Amygdala (tissue), 56 donors: ENCODE measurements at regions not wholly inside any gene's neighbourhood (a gene's known extent, or its start where the extent isn't known, plus 50 kb on each side); places are given as distances from the start of the nearest gene placed in this dataset.
"Not testable (repeated sequence)": the region's sequence is repeated elsewhere in the genome, so short reads cannot be mapped to it uniquely, and the experiment has no call there.

Experiments
- DNase-seq, 56 donors: peaks; one replicate each; lab custom pipeline; 2025; lab: John Stamatoyannopoulos, UW

DNA sequence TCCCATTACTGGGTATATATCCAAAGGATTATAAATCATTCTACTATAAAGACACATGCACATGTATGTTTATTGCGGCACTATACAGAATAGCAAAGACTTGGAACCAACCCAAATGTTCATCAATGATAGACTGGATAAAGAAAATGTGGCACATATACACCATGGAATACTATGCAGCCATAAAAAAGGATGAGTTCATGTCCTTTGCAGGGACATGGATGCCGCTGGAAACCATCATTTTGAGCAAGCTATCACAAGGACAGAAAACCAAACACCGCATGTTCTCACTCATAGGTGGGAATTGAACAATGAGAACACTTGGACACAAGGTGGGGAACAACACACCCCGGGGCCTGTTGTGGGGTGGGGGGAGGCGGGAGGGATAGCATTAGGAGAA lies 57.0 kb upstream of the NEUROD1 start:
- not testable (repeated sequence) for DNase-seq

DNA sequence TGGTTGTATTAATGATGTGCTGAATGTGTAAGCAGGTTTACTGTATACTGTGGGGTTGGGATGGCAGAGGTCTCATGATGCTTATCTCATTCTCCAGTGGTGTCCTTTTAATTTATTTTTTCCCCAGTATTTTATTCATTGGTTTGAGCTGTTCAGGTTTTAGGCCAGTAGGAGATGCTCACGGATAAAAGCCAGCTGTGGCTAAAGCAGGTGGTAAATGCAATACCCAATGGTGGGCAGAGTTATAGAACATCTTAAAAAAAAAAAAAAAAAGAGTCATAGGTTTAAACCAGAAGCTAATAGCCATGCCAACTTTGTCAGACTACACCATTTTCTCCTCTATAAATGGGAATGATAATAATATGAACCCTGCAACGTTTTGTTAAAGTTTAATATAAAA lies 57.8 kb upstream of the NEUROD1 start:
- DNase-seq: no peak

DNA sequence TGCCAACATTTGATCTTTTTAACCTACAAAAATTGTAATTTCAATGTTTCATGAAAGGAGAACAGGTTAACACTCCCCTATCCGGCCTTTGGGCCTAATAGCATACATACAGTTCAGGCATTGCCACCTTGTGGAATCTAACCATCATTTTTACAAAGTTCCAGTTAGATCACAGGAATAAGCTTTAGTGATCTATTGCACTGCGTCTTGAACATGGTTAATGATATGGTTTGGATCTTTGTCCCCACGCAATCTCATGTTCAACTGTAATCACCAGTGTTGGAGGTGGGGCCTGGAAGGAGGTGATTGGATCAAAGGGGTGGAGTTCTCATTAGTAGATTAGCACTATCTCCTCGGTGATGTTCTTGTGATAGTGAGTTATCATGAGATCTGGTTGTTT lies 58.2 kb upstream of the NEUROD1 start:
- DNase-seq: no peak

DNA sequence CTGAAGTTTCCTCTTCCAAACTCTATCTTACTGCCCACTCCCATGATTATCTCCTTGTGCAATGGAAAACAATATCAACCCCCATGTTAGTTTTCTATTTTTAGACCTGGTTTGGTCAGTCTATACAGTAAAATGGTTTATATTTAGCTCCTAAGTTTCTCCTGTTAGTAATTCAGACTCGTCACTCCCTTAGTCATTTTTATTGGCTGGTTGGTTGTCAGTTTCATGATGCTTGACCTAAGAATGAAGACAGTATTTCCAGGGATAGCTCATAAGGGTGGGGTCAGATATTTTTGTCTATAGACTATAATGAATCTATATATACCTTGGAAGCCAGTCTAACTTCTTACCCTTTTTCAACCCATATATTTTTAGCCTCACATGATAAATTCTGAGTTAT lies 61.4 kb upstream of the NEUROD1 start:
- DNase-seq: no peak

DNA sequence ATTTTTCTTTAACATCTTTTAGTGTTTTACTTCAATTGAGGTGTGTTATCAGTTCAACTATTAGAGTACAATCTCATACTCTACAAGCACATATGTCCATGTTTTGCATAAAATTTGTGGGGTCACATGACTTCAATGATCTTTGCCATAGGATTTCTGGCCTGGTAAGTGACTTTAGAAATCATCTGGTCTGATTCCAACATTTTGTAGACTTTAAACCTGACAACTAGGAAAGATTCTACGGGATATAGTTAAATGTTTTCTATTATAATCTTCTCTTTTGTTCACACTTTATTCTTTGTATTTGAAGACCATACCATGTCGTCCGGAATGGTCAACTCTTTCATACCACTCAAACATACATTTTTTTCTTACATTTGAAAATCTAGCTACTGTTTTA lies 62.0 kb upstream of the NEUROD1 start:
- no peak for DNase-seq

DNA sequence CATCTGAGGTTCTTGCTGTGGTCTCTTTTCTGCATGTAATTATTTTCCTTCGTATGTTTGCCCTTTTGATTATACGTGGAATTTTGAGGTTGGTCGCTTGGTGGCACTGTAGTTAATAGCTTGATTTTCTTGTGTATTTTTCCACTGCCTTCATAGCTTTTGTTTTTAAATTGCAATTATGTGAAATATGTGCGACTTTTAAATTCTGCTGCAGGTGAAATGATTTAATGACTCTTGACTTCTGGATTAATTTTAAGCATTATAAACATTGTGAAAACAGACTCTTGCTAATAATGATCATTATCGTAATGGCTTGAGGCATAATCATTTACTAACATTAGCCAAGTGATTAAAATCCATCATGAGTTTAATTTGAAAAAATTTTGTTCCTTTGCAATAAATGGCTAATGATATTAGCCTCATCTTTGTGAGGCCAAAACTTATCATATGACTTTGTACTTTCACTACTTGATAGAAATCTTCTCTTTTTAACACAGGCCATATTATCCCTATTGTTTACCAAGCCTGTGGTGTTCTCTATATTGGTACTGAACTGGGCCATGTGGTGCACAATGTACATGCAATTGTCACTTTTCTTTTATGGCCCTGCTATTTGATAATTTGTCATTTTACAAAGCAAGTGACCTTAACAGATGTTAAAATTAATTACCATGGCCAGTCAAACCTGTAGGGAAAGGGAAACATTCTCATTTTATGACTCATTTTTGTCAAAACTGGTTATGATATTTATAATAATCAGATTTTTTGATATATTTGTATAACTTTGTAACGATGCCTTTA lies 62.8 kb upstream of the NEUROD1 start:
- DNase-seq: peak in 17 of 56 donors; percentile 0 to 63 (median 3)

DNA sequence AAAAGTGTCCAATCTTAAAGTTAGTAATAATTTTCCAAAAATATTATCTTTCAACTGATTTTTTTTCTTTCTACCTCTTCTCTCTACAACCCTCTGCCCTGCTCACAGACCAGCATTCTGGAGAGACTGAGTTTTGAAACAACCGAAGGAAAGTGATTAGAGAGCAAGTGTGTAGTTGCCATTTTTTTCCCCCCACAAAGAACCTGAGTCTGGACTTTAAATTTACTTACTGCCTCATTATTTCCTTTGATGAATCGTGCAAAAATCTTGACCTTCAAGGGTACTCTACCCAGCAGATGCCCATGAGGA lies 63.4 kb upstream of the NEUROD1 start:
- no peak for DNase-seq

DNA sequence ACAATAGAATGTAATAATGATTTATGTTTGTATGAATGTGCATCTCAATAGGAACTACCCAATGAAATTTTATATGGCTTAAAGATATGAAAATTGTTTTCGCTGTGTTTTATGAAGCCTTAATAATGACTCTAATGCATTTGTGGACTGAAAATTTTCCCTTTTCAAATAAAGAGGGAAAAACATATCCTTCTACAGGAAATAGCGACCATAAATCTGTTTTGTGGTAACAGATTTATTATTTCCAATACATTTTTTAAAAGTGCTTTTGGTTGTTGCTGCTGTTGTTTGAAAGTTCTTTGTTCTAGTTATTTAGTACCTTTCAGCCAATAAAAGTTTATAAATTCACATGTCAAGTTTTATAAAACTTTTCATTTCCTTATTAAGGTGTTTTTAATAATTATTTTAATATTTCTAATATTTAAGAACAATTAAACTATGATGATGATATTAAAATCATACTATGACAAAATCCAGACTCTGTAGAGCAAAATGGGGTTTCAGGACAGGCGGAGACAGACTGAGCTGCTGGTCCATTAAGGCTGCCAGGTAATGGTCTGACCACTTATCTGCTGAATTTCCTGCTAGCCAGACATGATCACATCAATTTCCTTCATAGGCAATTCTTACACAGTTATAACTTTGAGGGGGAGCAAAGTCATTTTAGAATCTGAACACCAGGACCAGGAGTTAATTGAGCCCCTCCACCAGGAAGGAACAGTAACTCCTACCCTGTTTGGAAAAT lies 65.7 kb upstream of the NEUROD1 start:
- no peak for DNase-seq

DNA sequence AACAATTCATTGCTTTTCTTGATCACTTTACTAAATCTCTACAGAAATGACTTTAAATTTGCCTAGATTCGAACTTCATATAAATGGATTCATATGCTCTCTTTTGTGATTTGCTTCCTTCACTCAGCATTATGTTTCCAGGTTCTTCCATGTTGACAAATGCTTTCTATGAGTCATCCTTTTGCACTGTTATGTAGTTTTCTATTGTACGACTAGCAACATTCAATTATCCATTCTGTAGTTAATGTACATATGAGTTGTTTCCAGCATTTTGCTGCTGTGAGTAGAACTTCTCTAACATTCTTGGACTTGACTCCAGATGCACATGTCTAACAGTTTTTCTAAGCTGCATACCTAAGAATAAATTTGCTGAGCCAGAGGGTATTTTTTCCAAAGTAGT lies 66.5 kb upstream of the NEUROD1 start:
- no peak for DNase-seq

DNA sequence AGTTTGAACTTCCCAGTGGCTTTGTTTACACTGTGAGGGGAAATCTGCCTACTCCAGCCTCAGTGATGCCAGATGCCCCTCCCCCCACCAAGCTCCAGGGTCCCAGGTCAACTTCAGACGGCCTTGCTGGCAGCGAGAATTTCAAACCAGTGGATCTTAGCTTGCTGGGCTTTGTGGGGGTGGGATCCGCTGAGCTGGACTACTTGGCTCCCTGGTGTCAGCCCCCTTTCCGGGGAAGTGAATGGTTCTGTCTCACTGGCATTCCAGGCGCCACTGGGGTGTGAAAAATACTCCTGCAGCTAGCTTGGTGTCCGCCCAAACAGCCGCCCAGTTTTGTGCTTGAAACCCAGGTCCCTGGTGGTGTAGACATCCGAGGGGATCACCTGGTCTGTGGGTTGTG lies 70.0 kb upstream of the NEUROD1 start:
- DNase-seq: no peak

DNA sequence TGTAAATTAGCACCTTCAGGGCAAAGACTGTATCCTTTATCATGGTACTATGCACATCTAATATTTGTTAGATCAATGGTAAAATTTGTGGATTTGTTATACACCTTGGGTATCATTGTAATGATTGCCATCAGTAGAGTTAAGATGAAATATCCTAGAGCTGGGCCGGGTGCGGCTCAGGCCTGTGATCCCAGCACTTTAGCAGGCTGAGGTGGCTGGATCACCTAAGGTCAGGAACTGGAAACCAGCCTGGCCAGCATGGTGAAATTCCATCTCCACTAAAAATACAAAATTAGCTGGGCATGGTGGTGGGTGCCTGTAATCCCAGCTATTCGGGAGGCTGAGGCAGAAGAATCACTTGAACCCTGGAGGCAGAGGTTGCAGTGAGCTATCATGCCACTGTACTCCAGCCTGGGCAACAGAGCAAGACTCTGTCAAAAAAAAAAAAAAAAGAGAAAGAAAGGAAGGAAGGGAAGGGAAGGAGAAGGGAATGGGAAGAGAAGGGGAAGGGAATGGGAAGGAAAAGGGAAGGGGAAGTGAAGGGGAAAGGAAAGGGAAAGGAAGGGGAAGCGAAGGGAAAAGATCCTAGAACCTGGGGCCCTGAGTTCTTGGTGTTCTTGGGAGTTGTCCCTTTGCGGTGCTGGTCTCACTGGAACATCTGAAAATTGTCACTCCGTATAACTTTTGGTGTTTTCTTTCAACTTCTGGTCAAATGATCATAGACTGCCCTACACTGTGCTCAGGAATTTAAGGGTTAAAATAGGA lies 71.1 kb upstream of the NEUROD1 start:
- no peak for DNase-seq

DNA sequence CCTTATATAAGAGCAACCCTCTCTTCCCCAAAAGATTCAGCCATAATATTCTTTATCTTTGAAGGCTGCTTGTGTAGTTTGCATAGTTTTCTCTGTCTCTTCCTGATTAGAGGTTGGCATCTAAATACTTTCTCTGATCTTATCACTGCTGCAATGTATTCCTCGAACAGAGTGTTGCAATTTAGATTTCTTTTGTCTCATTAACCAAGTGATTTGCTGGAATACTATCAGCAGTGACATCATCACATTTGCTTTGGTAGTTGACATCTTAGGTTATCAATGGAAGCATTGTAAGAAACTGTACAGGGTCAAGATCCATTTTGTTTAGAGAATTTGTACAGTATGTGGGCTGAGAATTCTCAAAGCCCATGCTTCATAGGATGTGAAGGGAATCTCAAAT lies 72.0 kb upstream of the NEUROD1 start:
- DNase-seq: no peak

DNA sequence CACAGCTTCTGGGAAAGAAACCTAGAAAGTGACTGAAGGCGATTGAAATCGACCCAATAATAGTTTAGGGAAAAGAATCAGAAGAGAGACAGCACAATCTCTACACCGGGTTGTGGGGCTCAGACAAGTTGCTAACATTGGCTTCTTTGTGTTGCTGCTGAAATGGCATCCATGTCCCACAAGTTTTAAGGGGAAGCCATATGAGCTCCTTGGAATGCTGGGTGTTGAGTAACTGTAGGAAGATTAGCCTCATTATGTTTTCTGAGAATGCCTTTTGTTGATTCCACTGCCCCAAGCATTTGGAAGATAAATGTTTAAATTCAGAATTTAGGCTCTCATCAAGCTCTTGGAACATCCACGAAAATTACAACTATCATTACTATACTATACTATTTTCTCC lies 73.4 kb upstream of the NEUROD1 start:
- no peak for DNase-seq

DNA sequence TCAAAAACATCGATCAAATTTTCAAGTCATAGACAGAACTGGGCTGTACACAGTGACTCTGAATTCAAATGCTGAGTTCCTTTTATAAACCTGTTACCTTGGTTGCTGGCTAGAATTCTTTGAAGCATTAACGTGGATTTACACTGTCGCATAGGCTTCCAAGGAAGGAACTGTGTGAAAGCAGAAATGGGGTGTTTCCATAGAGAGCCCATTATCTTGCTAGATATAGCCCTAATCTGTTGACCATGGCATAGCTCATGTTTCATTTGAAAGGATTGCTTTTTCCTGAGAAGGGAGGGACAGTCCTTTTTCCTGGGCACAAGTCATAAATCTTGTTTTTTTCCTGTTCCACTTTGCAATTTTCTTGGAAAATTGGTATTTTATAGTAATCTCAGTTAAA lies 73.8 kb upstream of the NEUROD1 start:
- DNase-seq: no peak

DNA sequence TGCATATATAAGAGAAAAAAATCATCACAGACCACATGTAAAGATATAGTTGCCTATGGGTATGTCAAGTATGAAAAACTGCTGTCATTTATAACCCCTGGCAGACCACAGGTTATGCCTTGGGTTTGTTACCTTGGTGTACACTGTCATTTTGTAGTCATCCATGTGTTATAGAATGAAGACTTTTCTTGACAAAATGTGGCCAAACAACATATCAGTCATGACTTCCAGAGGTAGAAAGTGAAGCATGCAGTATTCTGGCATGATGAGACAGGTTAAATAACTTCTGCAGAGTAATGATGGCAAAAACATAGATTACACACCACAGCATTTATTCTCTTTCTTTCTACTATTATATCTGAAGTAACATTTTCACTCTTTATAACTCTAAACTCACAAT lies 74.9 kb upstream of the NEUROD1 start:
- DNase-seq: no peak

DNA sequence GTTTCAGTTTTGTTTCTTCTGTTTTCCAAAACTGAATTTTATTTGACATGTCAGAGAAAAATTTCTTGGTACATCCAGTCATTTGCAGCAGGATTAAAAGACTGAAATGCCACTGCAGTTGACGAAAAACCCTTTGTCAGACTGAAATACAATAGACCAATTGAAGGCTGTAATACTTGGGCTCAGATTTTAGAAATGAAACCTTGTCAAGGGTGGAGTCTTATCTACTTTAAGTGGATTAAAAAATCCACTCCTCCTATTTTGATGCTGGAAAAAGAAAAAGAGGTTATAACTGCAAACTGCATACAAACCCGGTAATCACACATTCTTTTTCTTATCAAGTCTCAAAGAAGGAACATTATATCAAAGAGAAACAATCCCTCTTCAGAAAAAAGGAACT lies 80.2 kb upstream of the NEUROD1 start:
- no peak for DNase-seq

DNA sequence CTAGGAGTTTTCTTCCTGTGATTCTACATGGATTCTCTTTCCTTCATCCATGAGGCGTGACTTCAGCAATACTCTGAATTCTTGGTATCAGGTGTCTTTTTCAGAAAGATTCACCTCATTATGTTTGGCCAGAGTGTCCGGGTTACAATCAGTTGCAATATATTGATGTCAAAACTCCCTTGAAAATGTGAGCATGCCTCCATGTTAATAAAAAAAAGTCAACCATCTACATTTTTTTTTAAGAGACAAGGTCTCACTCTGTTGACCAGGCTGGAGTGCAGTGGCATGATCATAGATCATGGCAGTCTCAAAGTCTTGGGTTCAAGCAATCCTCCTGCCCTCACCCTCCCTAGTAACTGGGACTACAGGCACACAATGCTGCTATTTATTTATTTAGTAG lies 80.9 kb upstream of the NEUROD1 start:
- DNase-seq: no peak

DNA sequence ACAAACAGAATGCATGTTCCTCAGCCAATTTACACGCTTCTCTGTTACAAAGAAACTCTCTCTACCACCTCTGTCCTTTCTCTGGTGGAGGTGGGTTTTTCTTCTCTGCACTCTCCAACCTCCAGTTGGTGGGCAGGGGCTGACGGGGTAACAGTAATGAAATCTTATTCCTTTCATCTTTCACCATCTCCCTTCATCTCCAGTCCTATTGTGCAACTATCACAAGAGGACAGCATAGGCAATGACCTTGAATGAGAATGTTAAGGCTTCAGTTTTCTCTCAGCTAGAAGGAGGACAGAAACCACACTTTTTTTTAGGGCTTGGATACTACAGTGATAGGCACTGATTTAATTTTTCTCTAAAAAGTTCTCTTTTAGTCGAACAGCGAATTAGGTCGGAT lies 81.7 kb upstream of the NEUROD1 start:
- DNase-seq: no peak

DNA sequence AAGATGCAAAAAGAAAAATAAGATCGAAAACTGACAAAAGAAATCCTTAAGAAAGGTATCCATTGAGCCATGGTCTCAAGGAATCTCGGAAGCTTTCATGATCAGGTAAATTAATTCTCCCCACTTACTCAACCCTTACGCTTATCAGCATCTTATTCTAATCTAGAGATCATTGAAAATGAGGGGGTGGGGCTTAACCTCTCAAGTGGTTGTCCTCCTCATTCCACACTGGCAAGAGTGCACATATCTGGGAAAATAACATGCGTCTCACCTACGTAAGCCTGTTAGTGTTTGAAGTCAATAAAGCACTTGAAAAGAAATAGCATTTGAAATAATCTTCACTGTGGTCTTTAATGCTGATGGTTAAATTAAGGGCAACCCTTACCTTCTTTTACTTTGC lies 82.5 kb upstream of the NEUROD1 start:
- no peak for DNase-seq

DNA sequence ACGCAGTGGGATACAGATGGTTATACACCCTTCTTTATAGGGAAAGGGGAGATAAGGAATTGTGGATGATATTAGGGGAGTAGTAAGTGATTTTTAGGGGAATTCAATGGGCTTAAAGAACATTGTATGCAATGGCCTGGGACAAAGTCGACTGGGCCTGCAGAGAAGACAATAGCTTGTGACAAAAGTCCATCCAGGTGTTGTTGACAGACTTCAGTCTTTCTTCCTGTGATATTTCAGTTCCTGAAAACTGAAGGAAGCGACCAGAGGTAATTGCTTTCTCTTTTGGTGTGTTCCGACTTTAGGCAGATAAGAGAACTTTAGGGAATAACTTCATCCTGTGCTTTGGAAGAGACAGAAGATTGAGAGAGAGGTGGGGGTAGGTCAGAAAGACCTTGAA lies 83.1 kb upstream of the NEUROD1 start:
- DNase-seq: no peak

DNA sequence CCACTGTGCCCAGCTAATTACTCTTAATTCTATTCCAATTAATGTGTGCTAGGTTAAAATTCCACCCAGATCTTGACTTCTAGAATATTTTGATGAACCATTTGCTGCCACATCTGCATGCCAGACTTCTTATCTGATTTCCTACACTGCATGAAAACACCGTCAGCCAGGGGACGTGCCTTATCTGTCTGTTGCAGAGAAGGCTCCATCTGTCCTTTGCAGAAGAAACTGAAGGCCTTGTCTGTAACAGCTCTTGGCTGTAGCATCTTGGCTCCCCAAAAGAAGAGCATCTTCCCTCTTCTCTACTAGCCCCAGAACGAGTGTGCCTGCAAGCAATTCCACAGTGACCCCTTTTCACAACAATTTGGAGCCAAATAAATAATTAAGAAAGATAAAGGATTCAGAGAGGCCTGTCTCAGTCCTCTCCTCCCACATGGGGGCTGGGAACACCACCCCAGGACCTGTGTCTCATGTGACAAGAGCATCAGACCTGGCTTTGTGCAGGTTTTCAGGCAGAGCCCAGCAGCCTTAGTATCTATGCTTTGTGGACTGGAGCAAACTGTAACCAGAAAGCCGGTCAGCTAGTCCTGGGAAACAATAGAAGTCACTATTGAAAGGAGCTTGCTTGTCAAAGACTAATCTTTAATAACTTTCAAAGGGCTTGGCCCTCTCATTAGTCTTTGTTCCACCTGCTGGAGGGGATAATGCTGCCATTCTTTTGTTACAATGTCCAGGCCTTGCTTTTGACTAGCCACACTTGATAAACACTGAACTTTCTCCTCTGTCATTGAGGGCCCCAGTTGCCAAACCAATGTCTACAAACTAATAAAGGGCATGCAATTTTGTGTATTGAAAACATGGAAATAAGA lies 84.0 kb upstream of the NEUROD1 start:
- no peak for DNase-seq
